IMR-90 (cell line): ENCODE measurements at regions not wholly inside any gene's neighbourhood (a gene's known extent, or its start where the extent isn't known, plus 50 kb on each side); places are given as distances from the start of the nearest gene placed in this dataset.

Source experiments
- CEBPB ChIP-seq: IDR thresholded peaks from 2 replicates; pipeline ENCODE4 v1.6.1; 2012; ENCODE audit warnings: low read depth, low read length, improper control_type of control experiment
- CHD1 ChIP-seq: IDR thresholded peaks from 2 replicates; pipeline ENCODE4 v1.6.1; 2012; ENCODE audit warnings: low read depth, low read length, improper control_type of control experiment
- CTCF ChIP-seq: conservative IDR thresholded peaks from 2 replicates; pipeline ENCODE4 v1.5.1; 2012; ENCODE audit warnings: mild to moderate bottlenecking, low read depth, low read length, improper control_type of control experiment
- MAFK ChIP-seq: IDR thresholded peaks from 2 replicates; pipeline ENCODE4 v1.6.1; 2012; ENCODE audit warnings: low read depth, low read length, improper control_type of control experiment
- MAZ ChIP-seq: IDR thresholded peaks from 2 replicates; pipeline ENCODE4 v1.6.1; 2012; ENCODE audit warnings: low read depth, mild to moderate bottlenecking, low read length, improper control_type of control experiment, moderate library complexity, borderline replicate concordance
- POLR2A ChIP-seq: IDR thresholded peaks from 2 replicates; pipeline ENCODE4 v1.6.1; 2012; ENCODE audit warnings: mild to moderate bottlenecking, low read depth, low read length
- TF ChIP-seq, protein P1 (sequence below): fragments of 150-350 bp; IDR thresholded peaks from 2 replicates; pipeline ENCODE4 v1.6.1; 2017; ENCODE audit warnings: mild to moderate bottlenecking, antibody characterized with exemption, low read length, low read depth
- TF ChIP-seq, protein P2 (sequence below): fragments of 150-350 bp; IDR thresholded peaks from 2 replicates; pipeline ENCODE4 v1.6.1; 2016; ENCODE audit warnings: low read depth, mild to moderate bottlenecking, low read length, moderate library complexity, borderline replicate concordance

GRCh38 chr15:88334436-88334835 is 77.9 kb upstream of the NTRK3 start:
- no peak for TF ChIP-seq CTCF
- TF ChIP-seq, protein P1, sequence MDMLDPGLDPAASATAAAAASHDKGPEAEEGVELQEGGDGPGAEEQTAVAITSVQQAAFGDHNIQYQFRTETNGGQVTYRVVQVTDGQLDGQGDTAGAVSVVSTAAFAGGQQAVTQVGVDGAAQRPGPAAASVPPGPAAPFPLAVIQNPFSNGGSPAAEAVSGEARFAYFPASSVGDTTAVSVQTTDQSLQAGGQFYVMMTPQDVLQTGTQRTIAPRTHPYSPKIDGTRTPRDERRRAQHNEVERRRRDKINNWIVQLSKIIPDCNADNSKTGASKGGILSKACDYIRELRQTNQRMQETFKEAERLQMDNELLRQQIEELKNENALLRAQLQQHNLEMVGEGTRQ = no peak
- no peak for TF ChIP-seq POLR2A
- TF ChIP-seq MAFK = no peak
- TF ChIP-seq CHD1 = no peak
- no peak for TF ChIP-seq MAZ
- TF ChIP-seq CEBPB = no peak
- TF ChIP-seq, protein P2, sequence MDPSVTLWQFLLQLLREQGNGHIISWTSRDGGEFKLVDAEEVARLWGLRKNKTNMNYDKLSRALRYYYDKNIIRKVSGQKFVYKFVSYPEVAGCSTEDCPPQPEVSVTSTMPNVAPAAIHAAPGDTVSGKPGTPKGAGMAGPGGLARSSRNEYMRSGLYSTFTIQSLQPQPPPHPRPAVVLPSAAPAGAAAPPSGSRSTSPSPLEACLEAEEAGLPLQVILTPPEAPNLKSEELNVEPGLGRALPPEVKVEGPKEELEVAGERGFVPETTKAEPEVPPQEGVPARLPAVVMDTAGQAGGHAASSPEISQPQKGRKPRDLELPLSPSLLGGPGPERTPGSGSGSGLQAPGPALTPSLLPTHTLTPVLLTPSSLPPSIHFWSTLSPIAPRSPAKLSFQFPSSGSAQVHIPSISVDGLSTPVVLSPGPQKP = no peak
